ENCODE measurements at regions not wholly inside any gene's neighbourhood (a gene's known extent, or its start where the extent isn't known, plus 50 kb on each side); places are given as distances from the start of the nearest gene placed in this dataset.

GRCh38 chr2:66323406-66323805 is 111.5 kb upstream of the MEIS1 start:
- Histone ChIP-seq H4K20me1 (ENCODE audit: insufficient read depth, low read length) (no peaks in the 10 kb centered on the region), H2AFZ (replicated peaks; ENCODE audit: low read length, poor library complexity) (no peak overlapping the region), H3K36me3 (ENCODE audit: control insufficient read depth, insufficient read depth, low read length) (no peaks in the 10 kb centered on the region), H3K27me3 (ENCODE audit: control insufficient read depth, insufficient read depth, low read length) (peaks cover 13% of the 10 kb centered on the region), H3K4me3 (ENCODE audit: insufficient read depth, low read depth, low read length) (no peak overlapping the region), H4K8ac (ENCODE audit: low read depth in 2 of 2, low read length in 2 of 2) (no peak overlapping the region), H2BK15ac (ENCODE audit: low read depth, low read length) (no peak overlapping the region), H4K5ac (ENCODE audit: low read depth, low read length) (no peak overlapping the region), H3K9me3 (ENCODE audit: control insufficient read depth, insufficient read depth, low read length) (no peaks in the 10 kb centered on the region), H2BK120ac (ENCODE audit: low read depth, low read length) (no peak overlapping the region), H3K9me1 (ENCODE audit: insufficient read depth, low read length) (no peaks in the 10 kb centered on the region), H3K14ac (replicated peaks; ENCODE audit: low read depth, low read length) (no peak overlapping the region), H3K56ac (ENCODE audit: extremely low read depth, insufficient read depth, low read length) (no peak overlapping the region), H3K79me1 (ENCODE audit: low read depth in 1 of 2, low read length in 2 of 2) (no peaks in the 10 kb centered on the region), H2BK20ac (ENCODE audit: low read depth, low read length) (no peak overlapping the region), H2AK5ac (ENCODE audit: low read depth, low read length) (no peak overlapping the region), H3K18ac (ENCODE audit: low read depth, low read length) (no peak overlapping the region), H3K23ac (ENCODE audit: low read depth, low read length) (no peak overlapping the region), H2AK9ac (replicated peaks; ENCODE audit: low read depth, low read length, poor library complexity) (no peak overlapping the region), H3K4me1 (ENCODE audit: control insufficient read depth, insufficient read depth, low read length) (no peaks in the 10 kb centered on the region), H2BK5ac (ENCODE audit: low read depth, low read length, poor library complexity, severe bottlenecking) (no peak overlapping the region), H3K27ac (ENCODE audit: insufficient read depth, low read length) (no peak overlapping the region), H3K9ac (ENCODE audit: low read depth, low read length) (no peak overlapping the region), H3K4me2 (ENCODE audit: low read depth, low read length) (no peak overlapping the region), H4K91ac (ENCODE audit: insufficient read depth, low read depth, low read length) (no peak overlapping the region), H3K4ac (ENCODE audit: low read depth, low read length) (no peak overlapping the region)
- no CpG with 5 or more reads among the region's 8 CpGs for WGBS, 2 experiments (ENCODE audit: extremely low coverage in 2 of 2, insufficient read length in 1 of 2)
- ChIA-PET POLR2A (ENCODE audit: unreplicated experiment) (no interaction called here), CTCF (no interaction called here)
- TF ChIP-seq RAD21 (IDR thresholded peaks at IDR 0.05; ENCODE audit: low read length) (no peak), RFX5 (IDR thresholded peaks at IDR 0.05; ENCODE audit: low read depth, low read length) (no peak), CEBPB (IDR thresholded peaks at IDR 0.05; ENCODE audit: low read depth, low read length) (no peak), NFE2L2 (IDR thresholded peaks at IDR 0.05; ENCODE audit: low read depth, low read length) (no peak), POLR2A (IDR thresholded peaks at IDR 0.05; ENCODE audit: low read depth, low read length) (no peak), USF2 (IDR thresholded peaks at IDR 0.05; ENCODE audit: low read depth, low read length) (no peak)
- intact Hi-C loops (cut with micrococcal nuclease) (no loop called here), dilution Hi-C loops (cut with HindIII; ENCODE audit: low sequenced_read_pairs, unreplicated experiment) (no loop called here), in situ Hi-C loops (cut with MboI; ENCODE audit: low sequenced_read_pairs) (no loop called here)
- no TSS peak for BruUV-seq (replicated peaks)
- ATAC-seq (ENCODE audit: low read depth) (no peak), DNase-seq (no peak)

Data from IMR-90 (cell line).